Esophagus muscularis mucosa (tissue), 4 donors: ENCODE measurements at regions not wholly inside any gene's neighbourhood (a gene's known extent, or its start where the extent isn't known, plus 50 kb on each side); places are given as distances from the start of the nearest gene placed in this dataset.

Experiments used
- CTCF ChIP-seq, 3 experiments: fragments of 200-600 bp in 2 of 3; fragments of 450-650 bp in 1 of 3; sonication (generic) in 2 of 3; IDR thresholded peaks; one replicate each; pipeline ENCODE4 v1.5.1; 2017 to 2019; ENCODE audit warnings: antibody characterized with exemption in 3 of 3, mild to moderate bottlenecking in 2 of 3, moderate library complexity in 1 of 3
- EP300 ChIP-seq: sonication (generic); formaldehyde crosslinking; IDR thresholded peaks from one replicate; pipeline ENCODE4 v1.6.1; 2017; ENCODE audit warnings: antibody characterized with exemption
- POLR2AphosphoS5 ChIP-seq, 2 donors: sonication (generic); formaldehyde crosslinking; IDR thresholded peaks; one replicate each; pipeline ENCODE4 v1.6.1; 2017; ENCODE audit warnings: antibody characterized with exemption in 2 of 2

DNA sequence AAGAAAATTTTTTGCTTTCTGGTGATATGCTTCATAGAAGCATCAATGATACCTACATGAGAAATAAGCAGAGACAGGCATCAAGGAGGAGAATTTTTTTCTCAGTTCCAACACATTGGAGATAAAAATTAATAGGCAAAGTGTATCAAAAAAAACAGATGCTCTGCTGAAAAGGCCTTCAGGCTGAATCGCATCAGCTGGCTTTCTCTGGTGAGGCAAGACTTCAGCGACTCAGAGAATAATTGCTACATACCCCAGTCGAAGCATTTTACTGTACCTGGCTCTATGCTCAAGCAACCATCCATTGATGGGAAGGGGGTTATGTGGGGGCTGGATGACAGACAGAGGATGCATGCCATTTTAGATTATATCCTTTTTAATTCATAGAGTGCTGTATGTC, 415.1 kb downstream of the TFAP2A start:
- no peak for TF ChIP-seq EP300
- TF ChIP-seq POLR2AphosphoS5 (IDR thresholded peaks at IDR 0.05): no peak
- TF ChIP-seq CTCF (IDR thresholded peaks at IDR 0.05): no peak
